ENCODE measurements at regions not wholly inside any gene's neighbourhood (a gene's known extent, or its start where the extent isn't known, plus 50 kb on each side); places are given as distances from the start of the nearest gene placed in this dataset.

GRCh38 chr20:40744818-40745175 lies 55.8 kb upstream of the MAFB start:
- TF ChIP-seq, protein P1, sequence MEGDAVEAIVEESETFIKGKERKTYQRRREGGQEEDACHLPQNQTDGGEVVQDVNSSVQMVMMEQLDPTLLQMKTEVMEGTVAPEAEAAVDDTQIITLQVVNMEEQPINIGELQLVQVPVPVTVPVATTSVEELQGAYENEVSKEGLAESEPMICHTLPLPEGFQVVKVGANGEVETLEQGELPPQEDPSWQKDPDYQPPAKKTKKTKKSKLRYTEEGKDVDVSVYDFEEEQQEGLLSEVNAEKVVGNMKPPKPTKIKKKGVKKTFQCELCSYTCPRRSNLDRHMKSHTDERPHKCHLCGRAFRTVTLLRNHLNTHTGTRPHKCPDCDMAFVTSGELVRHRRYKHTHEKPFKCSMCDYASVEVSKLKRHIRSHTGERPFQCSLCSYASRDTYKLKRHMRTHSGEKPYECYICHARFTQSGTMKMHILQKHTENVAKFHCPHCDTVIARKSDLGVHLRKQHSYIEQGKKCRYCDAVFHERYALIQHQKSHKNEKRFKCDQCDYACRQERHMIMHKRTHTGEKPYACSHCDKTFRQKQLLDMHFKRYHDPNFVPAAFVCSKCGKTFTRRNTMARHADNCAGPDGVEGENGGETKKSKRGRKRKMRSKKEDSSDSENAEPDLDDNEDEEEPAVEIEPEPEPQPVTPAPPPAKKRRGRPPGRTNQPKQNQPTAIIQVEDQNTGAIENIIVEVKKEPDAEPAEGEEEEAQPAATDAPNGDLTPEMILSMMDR (IDR thresholded peaks at IDR 0.05), result no peak
- TF ChIP-seq POLR2A (IDR thresholded peaks at IDR 0.05) (no peak), EP300 (IDR thresholded peaks at IDR 0.05) (no peak), POLR2AphosphoS5 (IDR thresholded peaks at IDR 0.05) (no peak)
